ENCODE measurements at regions not wholly inside any gene's neighbourhood (a gene's known extent, or its start where the extent isn't known, plus 50 kb on each side); places are given as distances from the start of the nearest gene placed in this dataset.

- DNase-seq (ENCODE audit: low spot score) = no peak
Observed at GRCh38 chr6:150299873-150300485, 68.8 kb upstream of the IYD start.

- no peak for DNase-seq (ENCODE audit: low spot score)
Observed at GRCh38 chr6:150301846-150302519, 66.8 kb upstream of the IYD start.

GRCh38 chr6:150302520-150303176 is 66.2 kb upstream of the IYD start:
- no peak for DNase-seq (ENCODE audit: low spot score)

- no peak for DNase-seq (ENCODE audit: low spot score)
Observed at GRCh38 chr6:150303256-150303655, 65.6 kb upstream of the IYD start.

- DNase-seq (ENCODE audit: low spot score) = no peak
Observed at GRCh38 chr6:150304429-150304828, 64.4 kb upstream of the IYD start.

DNA sequence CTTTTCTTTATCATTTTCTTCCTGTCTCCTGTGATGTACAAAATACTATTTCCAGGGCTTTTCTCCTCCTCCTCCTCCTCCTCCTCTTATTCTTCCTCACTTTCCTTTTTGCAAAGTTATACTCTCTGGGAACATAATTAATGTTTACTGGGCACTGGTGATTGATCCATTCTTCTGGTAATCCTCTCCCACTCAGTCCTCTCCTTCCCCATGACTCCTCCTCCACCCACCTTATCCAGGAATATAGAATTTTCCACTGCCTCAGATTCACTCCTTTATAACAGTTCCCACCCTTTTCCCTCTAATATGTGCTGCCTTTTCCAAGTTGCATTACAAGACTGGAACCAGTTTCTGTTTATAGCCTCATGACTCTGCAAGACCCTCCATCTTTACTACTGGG is 62.5 kb upstream of the IYD start:
- DNase-seq (ENCODE audit: low spot score) = no peak

DNA sequence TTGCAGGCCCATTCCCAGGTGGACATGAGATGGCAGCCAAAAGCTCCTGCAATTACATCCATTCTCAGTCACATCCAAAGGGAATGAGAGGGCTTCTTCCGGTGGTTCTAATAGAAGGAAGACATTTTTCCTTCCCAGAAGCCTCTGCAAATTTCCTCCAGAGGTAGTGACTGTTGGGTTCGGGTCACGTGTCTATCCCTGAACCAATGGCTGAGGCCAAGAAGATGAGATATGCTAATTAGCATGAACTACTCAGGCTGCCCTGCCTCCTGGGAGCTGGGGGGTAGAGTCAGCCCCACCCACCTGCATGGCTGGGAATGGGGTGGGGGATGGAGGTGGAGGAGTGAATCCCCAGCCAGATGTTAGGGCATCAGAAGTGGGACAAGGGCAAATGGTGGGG is 61.3 kb upstream of the IYD start:
- no peak for DNase-seq (ENCODE audit: low spot score)

DNA sequence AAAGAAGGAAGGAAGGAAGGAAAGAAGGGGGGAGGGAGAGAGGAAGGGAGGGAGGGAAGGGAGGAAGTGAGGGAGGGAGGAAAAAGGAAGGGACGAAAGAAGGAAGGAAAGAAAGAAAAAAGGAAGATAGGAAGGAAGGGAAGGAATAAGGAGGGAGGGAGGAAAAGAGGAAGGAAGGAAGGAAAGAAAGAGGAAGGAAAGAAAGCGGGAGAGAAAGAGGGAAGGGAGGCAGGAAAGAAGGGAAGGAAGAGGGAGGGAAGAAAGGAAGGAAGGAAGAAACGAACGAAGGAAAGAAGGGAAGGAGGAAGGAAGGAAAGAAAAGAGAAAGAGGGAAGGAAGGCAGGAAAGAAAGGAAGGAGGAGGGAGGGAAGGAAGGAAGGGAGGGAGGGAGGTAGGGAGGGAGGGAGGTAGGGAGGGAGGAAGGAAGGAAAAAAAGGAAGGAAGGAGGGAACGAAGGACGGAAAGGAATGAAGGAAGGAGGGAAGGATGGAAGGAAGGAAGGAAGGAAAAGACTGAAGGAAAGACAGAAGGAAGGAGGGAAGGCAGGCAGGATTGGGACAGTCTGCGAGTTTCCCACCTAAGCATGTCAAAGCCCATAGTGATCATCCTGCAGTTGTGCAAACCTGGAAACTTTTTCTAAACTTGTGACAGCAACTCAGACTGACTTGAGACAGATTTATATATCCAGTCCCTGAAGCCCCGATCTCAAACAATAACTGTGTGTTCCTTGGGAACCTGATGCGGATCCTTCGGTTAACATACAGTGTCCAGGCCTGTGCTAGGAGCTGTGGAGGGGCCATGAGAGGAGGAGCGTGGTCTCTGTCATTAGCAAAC is 59.8 kb upstream of the IYD start:
- DNase-seq (ENCODE audit: low spot score) = no peak

DNA sequence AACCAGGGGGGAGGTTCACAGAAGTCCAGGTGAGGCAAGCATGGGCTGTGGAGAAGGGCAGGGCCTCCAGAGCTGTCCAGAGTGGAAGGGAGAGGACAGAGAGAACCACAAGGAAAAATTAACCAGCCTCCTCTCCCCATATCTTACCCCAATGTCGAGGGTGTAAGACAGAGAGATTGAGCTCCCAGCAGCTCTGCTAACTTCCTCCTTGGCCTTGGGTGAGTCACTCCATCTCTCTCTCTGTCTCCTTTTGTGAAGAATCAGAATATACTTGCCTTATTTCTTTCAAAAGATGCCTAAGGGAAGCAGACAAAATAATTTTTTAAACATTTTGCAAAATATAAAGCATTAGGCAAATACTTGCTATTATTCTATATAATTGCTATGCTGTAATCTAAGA is 58.3 kb upstream of the IYD start:
- no peak for DNase-seq (ENCODE audit: low spot score)

GRCh38 chr6:150311149-150311944 is 57.5 kb upstream of the IYD start:
- DNase-seq (ENCODE audit: low spot score) = peak; percentile 18

DNA sequence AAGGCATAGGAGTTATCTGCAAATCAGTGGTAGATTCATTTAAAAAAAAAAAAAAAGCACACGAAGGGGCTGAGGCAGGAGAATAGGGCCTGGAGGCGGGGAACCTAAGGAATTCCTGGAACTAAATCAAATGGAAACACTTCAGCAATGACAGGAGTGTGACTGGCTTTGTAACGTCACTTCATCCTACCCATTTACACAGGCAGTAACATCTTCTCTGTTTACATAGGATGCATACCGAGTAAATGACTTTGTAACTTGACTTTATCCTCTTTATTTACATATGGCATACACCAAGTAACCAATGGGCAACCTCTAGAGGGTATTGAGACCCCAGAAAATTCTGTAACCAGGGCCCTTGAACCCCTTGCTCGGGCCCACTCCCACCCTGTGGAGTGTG is 56.4 kb upstream of the IYD start:
- no peak for DNase-seq (ENCODE audit: low spot score)

DNA sequence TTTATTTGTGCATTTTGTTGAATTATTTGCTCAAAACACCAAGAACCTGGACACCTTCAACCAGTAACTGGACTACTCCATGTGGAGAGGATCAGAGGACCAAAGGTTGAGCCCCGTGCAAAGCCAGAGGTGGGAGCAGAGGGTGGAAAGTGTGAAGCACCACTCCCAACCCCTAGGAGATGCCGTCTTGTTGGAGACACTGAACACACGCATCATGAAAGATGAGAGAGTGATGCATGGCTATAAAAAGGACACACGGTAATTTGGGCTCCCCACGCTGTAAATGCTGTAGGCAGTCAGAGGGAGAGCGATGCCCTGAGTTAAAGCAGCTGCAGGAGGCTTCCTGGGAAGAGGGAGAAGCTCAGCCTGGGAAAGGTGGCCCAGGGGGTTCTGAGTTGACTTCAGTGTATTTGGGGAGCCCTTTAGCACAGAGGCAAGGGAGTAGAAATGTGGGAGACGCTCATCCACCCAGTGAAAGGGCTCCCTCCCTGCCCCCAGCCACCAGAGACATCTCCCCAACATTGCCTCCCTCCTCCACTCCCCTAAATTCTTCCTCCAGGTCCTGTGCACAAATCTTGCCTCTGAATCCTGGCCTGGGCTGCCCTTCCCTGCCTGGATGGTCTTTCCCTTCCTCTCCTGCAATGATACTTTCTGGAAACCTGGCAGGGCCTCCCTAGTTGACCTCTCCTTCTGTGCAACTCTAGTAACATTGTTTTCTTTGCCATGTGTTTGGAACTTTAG is 55.8 kb upstream of the IYD start:
- no peak for DNase-seq (ENCODE audit: low spot score)

DNA sequence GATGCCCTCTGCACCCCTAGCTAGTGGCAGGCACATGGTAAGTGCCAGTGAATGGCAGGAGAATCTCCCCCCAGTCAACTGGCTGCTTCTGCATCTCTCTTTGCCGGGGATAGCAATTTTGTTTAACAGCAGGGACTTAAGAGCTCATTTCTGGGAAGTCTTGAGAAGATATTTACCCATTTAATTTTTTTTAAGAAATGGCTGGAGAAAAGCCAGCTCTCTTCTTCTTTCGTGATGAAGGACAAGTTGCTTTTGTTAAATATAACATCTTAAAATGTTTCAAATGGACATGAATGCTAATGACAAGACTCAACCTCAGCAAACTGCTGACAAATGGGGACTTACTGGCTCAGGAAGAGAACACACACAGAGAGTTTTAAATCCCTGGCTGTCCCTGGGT is 55.0 kb upstream of the IYD start:
- no peak for DNase-seq (ENCODE audit: low spot score)

GRCh38 chr6:150314230-150315188 is 54.3 kb upstream of the IYD start:
- DNase-seq (ENCODE audit: low spot score) = no peak

GRCh38 chr6:150315626-150316025 is 53.2 kb upstream of the IYD start:
- DNase-seq (ENCODE audit: low spot score) = no peak

- DNase-seq (ENCODE audit: low spot score) = no peak
Observed at GRCh38 chr6:150316936-150317335, 51.9 kb upstream of the IYD start.
